NCI-H2029 treated with DMSO at 0.1 percent for 48 hours (cell line): ENCODE measurements at regions not wholly inside any gene's neighbourhood (a gene's known extent, or its start where the extent isn't known, plus 50 kb on each side); places are given as distances from the start of the nearest gene placed in this dataset.
"Not testable (repeated sequence)": the region's sequence is repeated elsewhere in the genome, so short reads cannot be mapped to it uniquely, and the experiment has no call there.

Experiments
- DNase-seq: peaks from one replicate; lab custom pipeline; 2025; lab: John Stamatoyannopoulos, UW

DNA sequence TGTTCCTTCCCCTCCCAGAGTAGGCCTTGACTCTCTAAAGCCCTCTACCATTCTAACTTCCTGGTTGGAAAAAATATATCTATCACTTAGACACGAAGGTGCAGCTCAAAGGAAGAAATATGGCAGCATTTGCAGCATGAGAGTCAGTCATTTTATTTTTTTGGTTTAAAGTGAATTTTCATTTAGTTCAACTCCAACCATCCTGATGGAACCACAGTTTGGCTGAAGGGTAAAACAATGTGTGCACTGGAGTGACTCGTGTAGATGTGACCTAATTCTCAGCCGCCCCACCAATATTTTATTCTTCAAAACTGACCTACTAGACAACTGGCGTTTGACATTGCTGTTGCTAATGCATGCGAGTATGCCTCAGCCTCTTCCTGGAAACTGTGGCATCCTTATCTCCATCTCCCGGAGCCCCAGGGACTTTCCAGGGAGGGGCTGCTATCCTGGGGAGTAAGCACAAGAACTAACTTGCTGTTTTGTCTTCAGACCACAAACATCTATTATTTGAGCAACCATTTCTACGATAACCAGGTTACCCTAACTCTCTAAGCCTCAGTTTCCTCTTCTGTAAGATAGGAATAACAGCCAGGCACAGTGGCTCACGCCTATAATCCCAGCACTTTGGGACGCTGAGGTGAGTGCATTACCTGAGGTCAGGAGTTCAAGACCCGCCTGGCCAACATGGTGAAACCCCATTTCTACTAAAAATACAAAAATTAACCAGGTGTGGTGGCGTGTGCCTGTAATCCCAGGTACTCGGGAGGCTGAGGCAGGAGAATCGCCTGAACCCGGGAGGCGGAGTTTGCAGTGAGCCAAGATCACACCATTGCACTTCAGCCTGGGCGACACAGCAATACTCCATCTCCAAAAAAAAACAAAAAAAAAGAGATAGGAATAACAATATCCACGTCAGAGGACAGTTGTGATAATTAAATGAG is 148.7 kb upstream of the JARID2 start:
- no peak for DNase-seq

DNA sequence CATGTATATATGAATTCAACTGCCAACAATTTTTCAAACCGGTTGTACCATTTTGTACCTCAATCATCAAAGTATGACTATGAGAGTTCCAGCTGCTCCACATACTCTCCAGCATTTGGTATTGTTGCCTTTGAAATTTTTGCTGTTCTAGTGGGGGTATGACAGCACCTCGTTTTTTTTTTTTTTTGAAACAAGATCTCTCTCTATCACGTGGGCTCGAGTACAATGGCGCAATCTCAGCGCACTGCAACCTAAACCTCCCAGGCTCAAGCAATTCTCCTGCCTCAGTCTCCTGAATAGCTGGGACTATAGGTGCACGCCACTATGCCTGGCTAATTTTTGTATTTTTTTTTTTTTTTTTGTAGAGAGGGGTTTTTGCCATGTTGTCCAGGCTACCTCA is 144.7 kb upstream of the JARID2 start:
- DNase-seq = no peak

DNA sequence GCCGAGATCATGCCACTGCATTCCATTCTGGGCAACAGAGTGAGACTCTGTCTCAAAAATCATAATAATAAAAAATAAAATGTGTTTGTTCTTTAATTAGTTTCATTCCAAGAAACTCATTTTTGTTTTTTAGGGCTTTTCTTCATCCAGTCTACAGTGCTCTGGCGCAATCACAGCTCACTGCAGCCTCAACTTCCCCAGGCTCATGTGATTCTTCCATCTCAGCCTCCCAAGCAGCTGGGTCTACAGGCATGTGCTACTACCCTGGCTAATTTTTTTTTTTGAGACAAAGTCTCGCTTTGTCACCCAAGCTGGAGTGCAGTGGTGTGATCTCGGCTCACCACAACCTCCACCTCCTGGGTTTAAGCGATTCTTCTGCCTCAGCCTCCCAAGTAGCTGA is 143.6 kb upstream of the JARID2 start:
- DNase-seq = no peak

DNA sequence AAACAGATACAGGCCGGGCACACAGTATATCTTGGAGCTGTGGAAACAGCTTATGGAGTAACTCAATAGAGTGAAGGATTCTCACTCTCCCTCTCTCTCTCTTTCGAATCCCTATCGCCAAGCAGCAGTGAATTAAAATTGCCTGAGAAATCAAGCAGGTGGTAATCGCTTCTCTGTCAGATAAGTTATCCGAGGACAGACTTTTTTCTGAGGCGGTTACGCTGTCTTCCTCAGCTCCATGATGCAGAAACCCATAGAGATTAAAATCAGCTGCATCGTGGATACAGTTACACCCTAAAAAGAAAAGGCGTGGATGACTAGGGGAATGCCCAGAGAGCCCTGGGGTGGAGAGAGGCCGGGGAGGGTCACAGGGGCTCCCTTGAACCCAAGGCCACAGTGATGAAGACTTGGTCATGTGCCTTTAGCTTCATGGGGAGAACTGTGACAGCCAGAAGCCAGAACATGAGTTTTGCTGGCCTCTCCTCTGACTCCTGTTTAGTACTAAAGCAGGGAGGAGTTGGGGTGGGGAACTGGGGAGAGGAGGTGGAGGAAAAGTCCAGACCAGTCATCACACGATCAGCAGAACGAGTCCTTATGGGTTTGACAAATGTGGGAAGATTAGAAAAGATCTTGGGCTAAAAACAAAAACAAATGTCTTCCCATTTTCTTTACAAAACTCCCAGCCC is 138.8 kb upstream of the JARID2 start:
- DNase-seq = no peak

DNA sequence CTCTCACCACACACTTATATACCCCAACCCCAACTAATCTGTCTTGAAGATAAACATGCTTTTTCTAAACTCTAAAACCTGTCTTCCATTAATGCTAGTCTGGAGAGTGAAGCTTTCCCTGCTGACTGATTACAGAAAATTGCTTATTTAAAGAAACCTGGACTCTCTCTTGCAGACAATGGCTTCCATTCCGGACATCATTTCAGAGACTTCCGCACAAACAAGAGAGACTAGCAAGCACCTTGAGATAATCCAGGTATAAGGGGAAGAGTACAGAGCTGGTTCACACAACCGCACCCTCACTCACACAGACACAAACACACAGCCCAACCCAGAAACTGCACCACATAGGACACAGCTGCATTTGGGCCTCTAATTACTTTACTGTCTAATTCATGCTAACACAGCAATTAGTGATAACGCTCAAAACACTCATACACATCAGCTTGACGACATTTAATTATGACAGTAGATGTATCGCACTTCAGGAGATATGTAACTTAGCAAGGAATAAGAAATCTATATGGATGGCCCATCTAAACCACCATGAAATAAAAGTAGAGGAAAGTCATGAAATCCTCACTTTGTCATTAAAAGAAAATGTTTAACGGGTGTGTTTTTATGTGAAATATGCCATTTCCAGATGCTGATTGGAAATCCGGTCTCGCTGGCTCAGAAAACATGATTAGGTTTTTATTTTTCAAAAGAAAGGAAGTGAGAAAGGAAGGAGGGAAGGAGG is 138.1 kb upstream of the JARID2 start:
- DNase-seq = no peak

DNA sequence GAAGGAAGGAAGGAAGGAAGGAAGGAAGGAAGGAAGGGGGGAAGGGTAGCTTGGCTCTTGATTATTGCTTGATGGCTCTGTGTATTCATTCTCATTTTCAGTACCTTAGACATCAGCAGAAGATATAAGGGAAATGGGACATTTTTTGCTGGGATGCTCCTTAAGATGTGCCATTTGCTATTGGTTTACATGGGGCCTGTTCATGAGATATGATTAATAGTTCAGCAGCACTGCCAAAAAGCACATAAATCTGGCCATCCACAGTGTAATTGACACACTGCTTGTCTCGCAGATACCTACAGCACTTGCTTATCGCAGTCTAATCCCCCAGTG is 137.5 kb upstream of the JARID2 start:
- no peak for DNase-seq

DNA sequence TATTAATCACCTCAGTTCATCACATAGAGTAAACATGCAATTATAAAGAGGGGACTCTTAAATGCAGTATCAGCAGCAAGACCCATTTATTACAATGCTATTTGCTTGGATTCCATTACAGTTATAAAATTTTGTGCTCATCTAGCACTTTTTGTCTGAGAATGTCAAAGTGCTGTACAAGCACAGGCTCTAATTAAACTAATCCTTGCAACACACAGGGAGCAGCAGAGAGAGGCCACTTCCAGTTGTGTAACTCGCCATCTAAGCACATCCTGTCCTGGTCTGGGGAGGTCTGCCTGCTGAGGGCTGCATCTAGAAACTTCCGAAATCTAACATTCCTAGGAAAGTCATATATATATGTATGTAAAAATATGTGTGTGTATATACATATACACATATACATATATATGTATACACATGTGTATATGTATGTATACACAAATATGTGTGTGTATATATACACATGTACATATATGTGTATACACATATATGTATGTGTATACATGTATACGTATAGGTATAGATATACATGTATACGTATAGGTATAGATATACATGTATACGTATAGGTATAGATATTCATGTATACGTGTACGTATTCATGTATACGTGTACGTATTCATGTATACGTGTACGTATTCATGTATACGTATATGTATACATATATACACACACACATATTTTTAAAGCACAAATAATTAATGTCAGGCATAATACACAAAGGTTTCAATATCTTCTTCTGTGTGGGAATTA is 136.4 kb upstream of the JARID2 start:
- DNase-seq = no peak

DNA sequence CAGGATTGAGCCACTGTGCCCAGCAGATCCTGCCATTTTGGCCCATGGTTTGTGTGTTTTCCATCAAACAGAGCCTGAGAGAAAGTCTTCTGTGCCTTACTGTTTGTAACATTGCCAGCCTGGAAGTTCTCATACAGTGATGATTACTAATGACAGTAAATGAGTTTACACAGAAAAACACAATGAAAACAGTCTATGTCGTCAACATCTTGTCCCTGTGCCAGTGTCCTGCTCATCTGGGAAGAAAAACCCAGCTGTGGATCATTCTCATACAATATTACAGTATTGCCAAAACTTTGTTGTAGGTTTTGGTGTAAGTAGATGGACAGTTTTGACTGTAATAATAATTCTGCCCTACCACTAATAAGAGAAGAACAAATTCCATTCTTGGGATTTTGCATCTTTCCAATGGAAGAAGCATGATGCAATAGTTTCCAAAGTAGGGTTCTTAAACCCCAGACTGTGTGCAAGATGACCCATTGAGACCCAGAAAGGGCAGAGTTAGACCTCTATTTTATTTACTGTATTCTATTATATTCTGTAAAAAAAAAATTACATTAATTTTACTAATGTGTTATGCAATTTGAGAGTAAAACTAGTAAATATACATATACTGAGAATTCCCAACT is 135.0 kb upstream of the JARID2 start:
- DNase-seq = no peak

DNA sequence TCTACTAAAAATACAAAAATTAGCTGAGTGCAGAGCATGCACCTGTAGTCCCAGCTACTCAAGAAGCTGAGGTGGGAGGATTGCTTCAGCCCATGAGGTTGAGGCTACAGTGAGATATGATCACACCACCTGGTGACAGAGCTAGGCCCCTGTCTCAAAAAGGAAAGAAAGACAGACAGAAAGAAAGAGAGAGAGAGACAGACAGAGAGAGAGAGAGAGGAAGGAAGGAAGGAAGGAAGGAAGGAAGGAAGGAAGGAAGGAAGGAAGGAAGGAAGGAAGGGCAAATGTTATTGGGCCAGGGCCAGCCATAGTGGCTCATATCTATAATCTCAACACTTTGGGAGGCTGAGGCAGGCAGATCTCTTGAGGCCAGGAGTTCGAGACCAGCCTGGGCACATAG is 134.3 kb upstream of the JARID2 start:
- not testable (repeated sequence) for DNase-seq

DNA sequence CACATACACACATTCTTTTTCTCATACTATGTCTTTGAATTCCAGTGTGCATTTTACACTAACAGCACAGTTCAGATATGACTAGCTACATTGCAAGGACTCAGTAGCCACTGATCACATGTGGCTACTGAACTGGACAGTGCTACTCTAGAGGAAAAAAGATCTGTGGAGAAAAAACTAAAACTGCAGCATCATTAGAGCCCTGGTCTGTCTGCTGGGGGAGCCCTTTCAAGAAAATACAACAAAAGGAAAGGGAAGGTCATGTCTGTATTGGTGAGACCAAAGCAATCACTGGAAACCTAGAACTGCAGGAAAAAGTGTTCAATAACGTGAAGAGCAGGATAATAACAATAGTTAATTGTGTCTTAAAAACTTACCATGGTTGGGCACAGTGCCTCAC is 132.3 kb upstream of the JARID2 start:
- DNase-seq = no peak

DNA sequence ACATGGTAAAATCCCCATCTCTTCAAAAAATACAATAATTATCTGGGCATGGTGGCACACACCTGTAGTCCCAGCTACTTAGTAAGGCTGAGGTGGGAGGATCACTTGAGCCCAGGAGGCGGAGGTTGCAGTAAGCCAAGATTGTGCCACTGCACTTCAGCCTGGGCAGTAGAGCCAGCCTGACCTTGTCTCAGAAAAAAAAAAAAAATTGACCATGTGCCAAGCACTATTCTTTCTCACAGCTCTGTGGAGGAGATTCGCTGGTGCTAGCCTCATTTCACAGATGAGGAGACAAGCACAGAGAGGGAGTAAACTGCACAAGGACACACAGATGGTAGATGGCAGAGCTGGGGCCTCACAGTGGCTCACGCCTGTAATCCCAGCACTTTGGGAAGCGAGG is 131.8 kb upstream of the JARID2 start:
- no peak for DNase-seq

DNA sequence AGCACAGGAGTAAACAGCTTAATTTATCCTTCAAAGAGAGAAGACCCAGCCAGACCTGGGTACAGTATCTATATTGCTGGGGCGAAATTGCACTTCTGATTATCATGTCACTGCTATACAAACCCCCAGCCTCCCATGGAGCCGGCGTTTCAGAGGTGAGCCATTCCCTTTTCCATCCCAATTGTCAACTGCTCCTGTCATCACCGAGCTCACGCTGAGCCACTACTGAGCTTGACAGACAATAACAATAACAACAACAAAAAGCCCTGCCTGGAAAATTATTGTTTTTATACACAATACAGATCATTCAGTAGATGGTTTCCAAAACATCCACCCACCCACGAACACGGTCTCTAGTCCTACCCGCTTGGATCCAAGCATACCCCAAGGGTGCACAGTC is 129.0 kb upstream of the JARID2 start:
- no peak for DNase-seq

DNA sequence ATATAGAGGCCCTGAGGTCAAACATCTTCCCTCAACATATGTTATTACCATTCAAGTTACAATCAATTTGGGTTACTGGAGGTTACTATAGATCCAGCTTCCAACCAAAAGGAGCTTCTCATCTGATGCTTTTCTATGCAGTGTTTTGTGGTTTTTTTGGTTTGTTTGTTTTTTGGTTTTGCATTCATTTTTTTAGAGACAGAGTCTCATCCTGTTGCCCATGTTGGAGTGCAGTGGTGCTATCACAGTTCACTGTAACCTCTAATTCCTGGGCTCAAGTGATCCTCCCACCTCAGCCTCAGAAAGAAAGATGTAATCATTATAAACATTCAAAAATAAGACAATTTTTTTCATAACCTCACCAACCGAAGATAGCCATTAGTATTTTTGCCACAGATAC is 124.4 kb upstream of the JARID2 start:
- no peak for DNase-seq

DNA sequence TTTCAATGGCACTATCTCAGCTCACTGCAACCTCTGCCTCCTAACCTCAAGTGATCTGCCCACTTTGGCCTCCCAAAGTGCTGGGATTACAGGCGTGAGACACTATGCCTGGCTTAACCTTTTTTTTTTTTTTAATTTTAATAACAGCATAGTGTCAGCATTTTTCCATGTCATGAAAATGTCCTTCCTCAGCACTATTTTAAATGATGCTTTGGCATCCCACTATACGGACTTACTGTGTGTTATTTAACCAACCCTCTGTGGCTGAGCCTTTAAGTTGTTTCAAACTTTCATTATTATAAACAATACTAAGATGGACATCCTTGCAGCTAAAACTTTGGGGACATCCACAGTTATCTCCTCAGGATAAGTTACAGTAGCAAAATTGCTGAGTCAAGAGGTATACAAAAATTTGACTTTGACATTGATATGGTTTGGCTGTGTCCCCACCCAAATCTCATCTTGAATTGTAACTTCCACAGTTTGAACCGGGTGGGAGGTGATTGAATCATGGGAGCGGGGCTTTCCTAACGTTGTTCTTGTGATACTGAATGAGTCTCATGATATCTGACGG is 123.8 kb upstream of the JARID2 start:
- DNase-seq = no peak

DNA sequence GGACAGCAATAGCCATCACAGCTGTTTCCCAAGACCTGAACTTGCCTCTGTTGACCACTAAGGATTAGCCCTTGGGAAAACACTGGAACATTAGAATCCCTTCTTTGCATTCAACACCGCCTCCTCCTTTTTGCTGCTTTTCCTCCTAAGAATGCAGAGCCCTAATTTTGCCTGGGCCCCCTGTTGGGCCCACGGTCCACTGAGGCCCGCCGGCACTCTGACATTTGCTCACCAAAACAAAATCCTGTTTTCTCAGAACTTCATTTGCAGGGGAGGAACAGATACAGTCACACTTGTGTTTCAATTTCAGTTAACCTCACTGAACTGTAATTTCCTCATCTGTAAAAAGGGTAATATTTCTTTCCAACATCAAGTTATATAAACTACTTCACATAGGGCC is 116.0 kb upstream of the JARID2 start:
- no peak for DNase-seq

DNA sequence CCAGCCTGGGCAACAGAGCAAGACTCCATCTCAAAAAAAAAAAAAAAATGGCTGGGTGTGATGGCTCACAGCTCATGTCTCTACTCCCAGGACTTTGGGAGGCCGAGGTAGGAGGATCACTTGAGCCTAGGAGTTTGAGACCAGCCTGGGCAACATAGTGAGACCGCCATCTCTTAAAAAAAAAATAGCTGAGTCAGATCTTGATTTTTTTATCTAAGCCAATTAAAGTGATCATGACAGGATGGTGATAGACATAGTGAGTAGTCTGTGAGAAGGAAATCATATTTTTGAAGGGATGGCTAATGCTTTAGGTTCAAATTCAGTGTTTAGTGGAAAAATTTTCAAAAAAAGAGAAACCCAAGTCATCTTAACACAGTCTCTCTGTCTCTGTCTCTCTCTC is 114.6 kb upstream of the JARID2 start:
- DNase-seq = no peak

DNA sequence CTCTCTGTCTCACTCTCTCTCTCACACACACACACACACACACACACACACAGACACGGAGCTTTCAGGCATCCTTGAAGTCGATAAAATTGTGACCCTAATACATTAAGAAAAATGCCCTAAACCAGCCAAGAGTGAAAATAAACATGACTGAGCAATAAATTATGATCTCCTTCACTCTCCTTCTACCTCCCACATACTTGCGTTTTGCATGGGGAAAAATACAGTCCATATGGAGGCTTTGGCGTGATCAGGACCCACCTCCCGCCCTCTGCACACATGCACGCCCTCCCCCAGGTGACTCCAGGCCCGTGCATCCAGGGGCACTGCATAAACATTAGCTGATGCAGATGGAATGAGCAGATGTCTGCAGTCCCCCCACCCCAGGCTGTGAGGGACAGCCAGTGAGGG is 114.2 kb upstream of the JARID2 start:
- no peak for DNase-seq

DNA sequence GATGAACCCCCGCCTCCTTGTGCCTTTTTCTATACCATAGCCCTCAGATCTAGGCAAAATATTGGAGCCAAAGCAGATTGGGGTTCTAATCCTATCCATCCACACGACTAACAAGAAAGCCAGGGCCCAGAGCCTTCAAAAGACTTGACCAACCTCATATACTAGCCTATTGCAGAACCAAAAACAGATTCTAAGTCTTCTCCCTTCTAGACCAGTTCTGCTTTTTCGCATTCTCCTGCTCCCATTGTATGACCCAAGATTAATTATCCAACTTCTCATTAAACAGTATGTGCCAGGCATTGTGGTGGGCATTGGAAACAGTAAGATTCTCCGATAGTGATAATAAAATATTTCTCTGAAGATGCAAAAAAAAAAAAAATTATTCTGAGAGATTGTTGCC is 113.7 kb upstream of the JARID2 start:
- no peak for DNase-seq

DNA sequence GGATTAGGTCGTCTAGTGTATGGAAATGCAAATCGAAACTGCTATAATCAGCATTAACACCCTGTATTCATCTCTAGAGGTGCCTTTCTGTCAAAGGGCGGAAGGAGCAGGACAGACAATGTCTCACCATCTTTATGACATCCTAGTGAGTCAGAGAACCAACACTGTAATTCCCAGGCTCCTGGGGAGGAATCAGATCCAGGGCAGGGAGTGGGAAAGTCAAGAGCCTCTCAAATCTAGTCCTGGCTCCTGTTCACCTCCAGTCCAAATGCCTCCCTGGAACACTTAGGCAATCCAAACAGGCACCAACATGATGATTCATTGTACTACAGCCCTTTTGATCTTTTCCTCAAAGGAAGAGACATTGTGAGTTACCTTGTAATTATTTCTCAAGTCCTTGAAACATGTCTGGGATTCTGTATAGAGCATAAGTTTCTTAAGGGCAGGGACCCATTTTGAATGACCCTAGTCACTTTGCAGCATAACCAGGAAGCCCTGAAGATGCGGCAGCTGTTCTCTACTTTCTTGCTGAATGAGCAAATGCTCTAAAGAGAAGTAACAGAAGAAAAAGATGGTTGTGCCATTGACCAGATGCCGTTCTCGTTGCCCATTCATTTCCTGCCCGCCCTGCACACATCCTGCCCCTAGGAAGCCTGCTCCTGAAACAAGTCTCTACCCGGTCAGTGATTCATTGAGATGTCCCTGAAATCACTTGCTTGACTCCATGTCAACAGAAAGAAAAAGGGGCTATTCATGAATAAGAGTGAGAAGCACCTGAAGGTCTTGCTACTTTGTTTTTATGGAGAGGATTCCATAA is 112.8 kb upstream of the JARID2 start:
- DNase-seq = peak; percentile 91

DNA sequence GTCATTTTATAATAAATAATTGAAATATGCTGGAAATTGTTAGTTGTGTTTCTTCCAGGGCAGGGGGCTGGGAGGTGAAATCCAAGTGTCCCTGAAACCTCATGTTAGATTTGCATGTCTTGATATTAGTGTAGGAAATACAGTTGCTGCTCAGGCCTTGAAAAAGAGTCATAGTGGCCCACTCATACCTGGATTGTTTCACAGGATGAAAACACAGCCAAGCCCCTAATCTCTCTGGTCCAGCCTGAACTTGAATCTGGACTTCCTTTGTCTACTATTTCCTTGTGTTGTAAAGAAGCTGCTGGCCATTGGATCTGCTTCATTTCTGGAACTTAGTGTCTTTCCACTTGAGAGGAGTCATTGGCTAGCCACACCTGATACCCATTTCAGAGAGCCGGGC is 108.8 kb upstream of the JARID2 start:
- no peak for DNase-seq

DNA sequence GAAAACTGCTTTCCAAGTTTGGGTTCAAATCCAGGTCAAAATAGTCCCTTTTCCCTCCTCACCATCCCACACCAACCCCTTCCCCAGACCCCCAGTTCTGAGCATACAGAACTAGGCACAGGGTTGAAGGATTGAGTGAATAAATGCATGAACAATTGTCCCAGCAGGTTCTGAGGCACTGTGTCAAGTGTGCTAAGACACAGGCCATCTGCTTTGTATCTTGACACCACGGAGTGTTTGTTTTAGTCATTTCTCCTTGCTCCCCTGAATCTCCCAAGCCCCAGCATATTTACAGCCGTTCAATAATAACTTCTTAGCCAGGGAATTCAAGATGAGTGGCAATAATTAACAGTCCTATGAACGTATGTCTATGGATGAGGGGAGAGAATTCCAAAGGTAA is 102.8 kb upstream of the JARID2 start:
- DNase-seq = no peak
